ENCODE measurements at regions not wholly inside any gene's neighbourhood (a gene's known extent, or its start where the extent isn't known, plus 50 kb on each side); places are given as distances from the start of the nearest gene placed in this dataset.

GRCh38 chr13:110811771-110812120 is 98.2 kb downstream of the ING1 start:
- BruUV-seq (replicated peaks), result no TSS peak
- intact Hi-C loops (cut with micrococcal nuclease; ENCODE audit: unreplicated experiment), result loop anchor here (10.0 kb wide), 1 partner anchor 97 kb away; the partner anchor contains the start of gene ING1
- WGBS (ENCODE audit: low lambda C conversion rate), result 59% methylated on average over 8 of the region's 8 CpGs
- ChIA-PET POLR2A (no interaction called here), CTCF (ENCODE audit: low intra/inter-chr PET ratio, low total read pairs) (no interaction called here)
- Histone ChIP-seq H3K9me3 (ENCODE audit: low read length) (no peaks in the 10 kb centered on the region), H3K4me3 (replicated peaks in 1 of 3; ENCODE audit: insufficient read depth in 1 of 3, low read depth in 2 of 3, low read length in 3 of 3) (no peak overlapping the region), H3K4me1 (ENCODE audit: insufficient read depth, low read length) (peaks cover 8% of the 10 kb centered on the region; the same call in 1 of the 2 replicates), H3K9ac (ENCODE audit: insufficient read depth, low read depth, low read length) (no peak overlapping the region), H3K4me2 (ENCODE audit: low read depth, low read length) (no peak overlapping the region), H3K27ac (ENCODE audit: extremely low read length, insufficient read depth, low read length) (no peak overlapping the region), H3K36me3 (replicated peaks in 1 of 2; ENCODE audit: control insufficient read depth in 1 of 2, insufficient read depth in 2 of 2, low read length in 2 of 2) (no peaks in the 10 kb centered on the region), H3K79me2 (ENCODE audit: insufficient read depth, low read length) (no peaks in the 10 kb centered on the region), H3K27me3 (ENCODE audit: control insufficient read depth in 1 of 2, insufficient read depth in 2 of 2, low read length in 2 of 2) (peaks cover 1 to 22% of the 10 kb centered on the region in 2 experiments; a peak in 3 of 5 replicates), H4K20me1 (ENCODE audit: insufficient read depth, low read length) (no peaks in the 10 kb centered on the region), H2AFZ (ENCODE audit: low read length) (no peak overlapping the region)
- FAIRE-seq, result no peak
- in situ Hi-C loops (cut with HindIII; ENCODE audit: extremely low pct_ligation_motif_present, low pct_unique_long_range_greater_than_20kb), result loop anchor here (10.0 to 25.0 kb wide), 2 partner anchors 127 to 599 kb away; no protein-coding TSS in a partner anchor
- DNase-seq (ENCODE audit: low spot score), result no peak
- no peak for ATAC-seq
- TF ChIP-seq ELF1 (CRISPR knock-in tag; IDR thresholded peaks at IDR 0.05), result no peak
- no peak for TF ChIP-seq ZNF704 (CRISPR knock-in tag; IDR thresholded peaks at IDR 0.05; ENCODE audit: borderline replicate concordance)
- no peak for TF ChIP-seq ZNF30 (CRISPR knock-in tag; IDR thresholded peaks at IDR 0.05)
- no peak for TF ChIP-seq ESRRA (CRISPR knock-in tag; IDR thresholded peaks at IDR 0.05; ENCODE audit: low read depth)
- no peak for TF ChIP-seq FOSL2 (CRISPR knock-in tag; IDR thresholded peaks at IDR 0.05)
- TF ChIP-seq ZNF160 (CRISPR knock-in tag; IDR thresholded peaks at IDR 0.05), result no peak
- TF ChIP-seq HNF1B (CRISPR knock-in tag; IDR thresholded peaks at IDR 0.05), result no peak
- no peak for TF ChIP-seq SMAD1 (CRISPR knock-in tag; IDR thresholded peaks at IDR 0.05; ENCODE audit: borderline replicate concordance, low read depth)
- TF ChIP-seq SIX1 (CRISPR knock-in tag; IDR thresholded peaks at IDR 0.05; ENCODE audit: borderline replicate concordance), result no peak
- TF ChIP-seq ZNF512B (CRISPR knock-in tag; IDR thresholded peaks at IDR 0.05; ENCODE audit: borderline replicate concordance), result no peak
- TF ChIP-seq SRF (IDR thresholded peaks at IDR 0.05; ENCODE audit: low read depth, low read length), result no peak
- TF ChIP-seq JARID2 (CRISPR knock-in tag; IDR thresholded peaks at IDR 0.05; ENCODE audit: insufficient replicate concordance), result no peak
- no peak for TF ChIP-seq ZNF644 (CRISPR knock-in tag; IDR thresholded peaks at IDR 0.05; ENCODE audit: low read depth)
- TF ChIP-seq NFIC (IDR thresholded peaks at IDR 0.05; ENCODE audit: low read length), result no peak
- TF ChIP-seq ARID4A (CRISPR knock-in tag; IDR thresholded peaks at IDR 0.05; ENCODE audit: borderline replicate concordance), result no peak
- no peak for TF ChIP-seq CCDC6 (CRISPR knock-in tag; IDR thresholded peaks at IDR 0.05)

Data from HepG2 (cell line).